Peyer's patch (tissue), 4 donors: ENCODE measurements at regions not wholly inside any gene's neighbourhood (a gene's known extent, or its start where the extent isn't known, plus 50 kb on each side); places are given as distances from the start of the nearest gene placed in this dataset.

ENCODE experiments used
- DNase-seq, 3 donors: peaks; one replicate each; pipeline ENCODE4 v3.0.0-alpha.2; 2017 to 2019
- H3K27ac ChIP-seq, 4 donors: fragments of 200-600 bp; sonication (generic); one replicate each; pipeline ENCODE4 v1.5.1; 2016 to 2019
- H3K27me3 ChIP-seq, 2 donors: fragments of 200-600 bp; sonication (generic); one replicate each; pipeline ENCODE4 v1.5.1; 2019
- H3K36me3 ChIP-seq, 3 donors: fragments of 200-600 bp; sonication (generic); one replicate each; pipeline ENCODE4 v1.5.1; 2016 to 2019
- H3K4me1 ChIP-seq, 4 donors: fragments of 200-600 bp; sonication (generic); one replicate each; pipeline ENCODE4 v1.5.1; 2016 to 2019
- H3K4me3 ChIP-seq, 4 donors: fragments of 200-600 bp; sonication (generic); 1 replicate in 3 of 4; 2 replicates in 1 of 4; pipeline ENCODE4 v1.5.1; 2016 to 2019; ENCODE audit warnings: mild to moderate bottlenecking in 1 of 4
- H3K9me3 ChIP-seq, 4 donors: fragments of 200-600 bp; sonication (generic); one replicate each; pipeline ENCODE4 v1.5.1; 2016 to 2019; ENCODE audit warnings: mild to moderate bottlenecking in 1 of 4
- CTCF ChIP-seq, 6 experiments: fragments of 450-650 bp in 4 of 6; fragments of 200-600 bp in 2 of 6; sonication (generic) in 1 of 6; IDR thresholded peaks; one replicate each; pipeline ENCODE4 v1.5.1; 2017 to 2019; ENCODE audit warnings: antibody characterized with exemption in 6 of 6, mild to moderate bottlenecking in 3 of 6, moderate library complexity in 1 of 6
- POLR2A ChIP-seq, 2 donors: fragments of 450-650 bp; IDR thresholded peaks; one replicate each; pipeline ENCODE4 v1.5.1; 2017; ENCODE audit warnings: antibody characterized with exemption in 2 of 2, mild to moderate bottlenecking in 2 of 2, moderate library complexity in 2 of 2

- H3K9me3 ChIP-seq: peaks cover 0 to 5% (median 0%) of the 10 kb centered on the region in 4 donors
- TF ChIP-seq POLR2A (IDR thresholded peaks at IDR 0.05) (no peak), CTCF (IDR thresholded peaks at IDR 0.05) (no peak)
- H3K27me3 ChIP-seq: no peaks in the 10 kb centered on the region
- H3K4me1 ChIP-seq: no peaks in the 10 kb centered on the region
- no peaks in the 10 kb centered on the region for H3K36me3 ChIP-seq
- no peak for DNase-seq
- no peak overlapping the region for H3K4me3 ChIP-seq
- H3K27ac ChIP-seq: no peak overlapping the region
Observed at GRCh38 chr5:145230781-145231180, 604.4 kb downstream of the PRELID2 start.

- no peaks in the 10 kb centered on the region for H3K4me1 ChIP-seq
- no peak for DNase-seq
- peaks cover 0 to 5% (median 0%) of the 10 kb centered on the region in 4 donors for H3K9me3 ChIP-seq
- no peak overlapping the region for H3K27ac ChIP-seq
- no peaks in the 10 kb centered on the region for H3K36me3 ChIP-seq
- no peak for TF ChIP-seq POLR2A (IDR thresholded peaks at IDR 0.05)
- TF ChIP-seq CTCF (IDR thresholded peaks at IDR 0.05): no peak
- H3K4me3 ChIP-seq: no peak overlapping the region
- H3K27me3 ChIP-seq: no peaks in the 10 kb centered on the region
Observed at GRCh38 chr5:145228564-145228963, 606.6 kb downstream of the PRELID2 start.

GRCh38 chr5:145227881-145228280, 607.3 kb downstream of the PRELID2 start:
- DNase-seq: no peak
- H3K4me3 ChIP-seq: no peak overlapping the region
- TF ChIP-seq POLR2A (IDR thresholded peaks at IDR 0.05): no peak
- no peak for TF ChIP-seq CTCF (IDR thresholded peaks at IDR 0.05)
- H3K4me1 ChIP-seq: no peaks in the 10 kb centered on the region
- H3K36me3 ChIP-seq: no peaks in the 10 kb centered on the region
- no peaks in the 10 kb centered on the region for H3K27me3 ChIP-seq
- H3K27ac ChIP-seq: no peak overlapping the region
- peaks cover 0 to 5% (median 0%) of the 10 kb centered on the region in 4 donors for H3K9me3 ChIP-seq

GRCh38 chr5:145226726-145227125, 608.4 kb downstream of the PRELID2 start:
- no peak overlapping the region for H3K27ac ChIP-seq
- H3K36me3 ChIP-seq: no peaks in the 10 kb centered on the region
- TF ChIP-seq CTCF (IDR thresholded peaks at IDR 0.05): no peak
- no peak for TF ChIP-seq POLR2A (IDR thresholded peaks at IDR 0.05)
- no peaks in the 10 kb centered on the region for H3K4me1 ChIP-seq
- peaks cover 0 to 5% (median 0%) of the 10 kb centered on the region in 4 donors for H3K9me3 ChIP-seq
- no peak for DNase-seq
- no peak overlapping the region for H3K4me3 ChIP-seq
- no peaks in the 10 kb centered on the region for H3K27me3 ChIP-seq

- no peak for TF ChIP-seq POLR2A (IDR thresholded peaks at IDR 0.05)
- no peak for TF ChIP-seq CTCF (IDR thresholded peaks at IDR 0.05)
- DNase-seq: no peak
- H3K9me3 ChIP-seq: peaks cover 0 to 5% (median 0%) of the 10 kb centered on the region in 4 donors
- no peaks in the 10 kb centered on the region for H3K27me3 ChIP-seq
- H3K4me1 ChIP-seq: no peaks in the 10 kb centered on the region
- H3K36me3 ChIP-seq: no peaks in the 10 kb centered on the region
- H3K27ac ChIP-seq: no peak overlapping the region
- H3K4me3 ChIP-seq: no peak overlapping the region
Observed at GRCh38 chr5:145225529-145225928, 609.6 kb downstream of the PRELID2 start.

- Histone ChIP-seq H3K27me3 (no peaks in the 10 kb centered on the region), H3K9me3 (peaks cover 0 to 1% (median 0%) of the 10 kb centered on the region in 4 donors), H3K4me3 (no peak overlapping the region), H3K4me1 (no peaks in the 10 kb centered on the region), H3K36me3 (no peaks in the 10 kb centered on the region), H3K27ac (no peak overlapping the region)
- TF ChIP-seq CTCF (IDR thresholded peaks at IDR 0.05): no peak
- DNase-seq: no peak
Observed at GRCh38 chr5:145223582-145223981, 611.6 kb downstream of the PRELID2 start.
